ENCODE measurements at regions not wholly inside any gene's neighbourhood (a gene's known extent, or its start where the extent isn't known, plus 50 kb on each side); places are given as distances from the start of the nearest gene placed in this dataset.
"Not testable (repeated sequence)": the region's sequence is repeated elsewhere in the genome, so short reads cannot be mapped to it uniquely, and the experiment has no call there.

DNA sequence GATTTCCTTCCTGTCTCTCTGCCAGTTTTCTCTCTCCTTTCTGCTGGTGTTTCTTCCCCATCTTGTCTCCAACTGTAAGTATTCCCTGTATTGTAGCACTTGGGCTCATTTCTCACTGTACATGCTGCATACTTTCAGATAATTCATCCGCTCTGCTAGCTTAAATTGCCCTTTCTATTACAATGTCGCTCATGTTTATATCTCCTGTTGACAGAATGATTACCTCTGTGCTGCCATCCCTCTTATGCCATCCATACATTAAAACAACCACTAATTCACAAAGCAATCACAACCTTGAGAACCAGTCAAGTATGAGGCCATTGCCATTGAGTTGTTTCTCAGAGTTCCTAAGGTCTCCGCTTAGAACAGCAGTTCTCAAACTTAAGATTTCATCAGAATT is 107.5 kb upstream of the SOX2 start:
- TF ChIP-seq EZH2phosphoT487 (conservative IDR thresholded peaks at IDR 0.05; ENCODE audit: low read length) (no peak), CTCF (IDR thresholded peaks at IDR 0.05; ENCODE audit: insufficient read depth, low read length, poor library complexity, severe bottlenecking) (no peak)
- Histone ChIP-seq H3K9me2 (replicated peaks; ENCODE audit: insufficient read depth, low read length) (no peaks in the 10 kb centered on the region), H3K9ac (ENCODE audit: low read length) (no peak overlapping the region), H3K9me3 (ENCODE audit: insufficient read depth, low read length) (no peaks in the 10 kb centered on the region), H3K27me3 (ENCODE audit: low read length) (no peaks in the 10 kb centered on the region), H3K4me3 (ENCODE audit: insufficient read depth, low read length, poor library complexity, severe bottlenecking) (no peak overlapping the region), H3K79me2 (ENCODE audit: insufficient read depth, low read length) (no peaks in the 10 kb centered on the region), H3K27ac (ENCODE audit: low read depth, low read length) (no peak overlapping the region), H3F3A (ENCODE audit: insufficient read depth) (no peaks in the 10 kb centered on the region), H3K36me3 (ENCODE audit: low read length) (no peaks in the 10 kb centered on the region), H3K4me2 (ENCODE audit: low read depth, low read length, poor library complexity, severe bottlenecking) (no peak overlapping the region), H2AFZ (ENCODE audit: low read depth, low read length, severe bottlenecking) (no peak overlapping the region), H4K20me1 (ENCODE audit: low read depth, low read length) (no peaks in the 10 kb centered on the region)

DNA sequence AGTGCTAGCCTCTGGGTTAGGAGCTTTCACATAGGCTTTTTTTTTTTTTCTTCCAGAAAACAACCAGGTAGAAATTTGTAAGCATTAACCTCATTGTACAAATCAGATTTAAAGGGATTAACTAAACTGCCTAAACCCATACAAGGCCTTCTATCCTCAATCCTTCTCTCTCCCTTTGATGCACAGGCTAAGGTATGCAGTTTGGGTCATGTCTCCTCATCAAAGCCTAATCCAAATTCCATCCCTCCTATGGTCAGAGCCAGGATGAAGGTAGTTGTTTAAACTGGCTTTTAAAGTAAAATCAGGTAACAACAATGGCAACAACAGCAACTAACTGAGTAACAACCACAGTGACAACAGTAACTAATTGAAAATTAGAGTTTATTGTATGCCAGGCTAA is 115.6 kb upstream of the SOX2 start:
- Histone ChIP-seq H3K9me2 (replicated peaks; ENCODE audit: insufficient read depth, low read length) (no peaks in the 10 kb centered on the region), H3K9ac (ENCODE audit: low read length) (no peak overlapping the region), H3F3A (ENCODE audit: insufficient read depth) (no peaks in the 10 kb centered on the region), H3K4me3 (ENCODE audit: insufficient read depth, low read length, poor library complexity, severe bottlenecking) (no peak overlapping the region), H4K20me1 (ENCODE audit: low read depth, low read length) (no peaks in the 10 kb centered on the region), H3K4me2 (ENCODE audit: low read depth, low read length, poor library complexity, severe bottlenecking) (no peak overlapping the region), H2AFZ (ENCODE audit: low read depth, low read length, severe bottlenecking) (no peak overlapping the region), H3K79me2 (ENCODE audit: insufficient read depth, low read length) (no peaks in the 10 kb centered on the region), H3K36me3 (ENCODE audit: low read length) (no peaks in the 10 kb centered on the region), H3K27me3 (ENCODE audit: low read length) (no peaks in the 10 kb centered on the region), H3K9me3 (ENCODE audit: insufficient read depth, low read length) (no peaks in the 10 kb centered on the region), H3K27ac (ENCODE audit: low read depth, low read length) (no peak overlapping the region)
- no peak for TF ChIP-seq CTCF (IDR thresholded peaks at IDR 0.05; ENCODE audit: insufficient read depth, low read length, poor library complexity, severe bottlenecking)
- TF ChIP-seq EZH2phosphoT487 (conservative IDR thresholded peaks at IDR 0.05; ENCODE audit: low read length) = no peak

DNA sequence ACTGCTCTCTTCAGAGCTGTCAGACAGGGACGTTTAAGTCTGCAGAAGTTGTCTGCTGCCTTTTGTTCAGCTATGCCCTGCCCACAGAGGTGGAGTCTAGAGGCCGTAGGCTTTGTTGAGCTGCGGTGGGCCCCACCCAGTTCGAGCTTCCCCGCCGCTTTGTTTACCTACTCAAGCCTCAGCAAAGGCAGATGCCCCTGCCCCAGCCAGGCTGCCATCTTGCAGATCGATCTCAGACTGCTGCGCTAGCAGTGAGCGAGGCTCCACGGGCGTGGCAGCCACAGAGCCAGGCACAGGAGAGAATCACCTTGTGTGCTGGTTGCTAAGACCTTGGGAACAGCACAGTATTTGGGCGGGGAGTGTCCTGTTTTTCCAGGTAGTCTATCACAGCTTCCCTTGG is 120.8 kb upstream of the SOX2 start:
- not testable (repeated sequence) for H3K4me3 ChIP-seq (ENCODE audit: insufficient read depth, low read length, poor library complexity, severe bottlenecking)

GRCh38 chr3:181582619-181583018 is 129.1 kb upstream of the SOX2 start:
- no peaks in the 10 kb centered on the region for H3K36me3 ChIP-seq (ENCODE audit: low read length)
- H3K27ac ChIP-seq (ENCODE audit: low read depth, low read length) = no peak overlapping the region
- no peak overlapping the region for H3K4me2 ChIP-seq (ENCODE audit: low read depth, low read length, poor library complexity, severe bottlenecking)
- H3K9ac ChIP-seq (ENCODE audit: low read length) = no peak overlapping the region
- H3F3A ChIP-seq (ENCODE audit: insufficient read depth) = no peaks in the 10 kb centered on the region
- H3K79me2 ChIP-seq (ENCODE audit: insufficient read depth, low read length) = no peaks in the 10 kb centered on the region
- TF ChIP-seq EZH2phosphoT487 (conservative IDR thresholded peaks at IDR 0.05; ENCODE audit: low read length) (no peak), CTCF (IDR thresholded peaks at IDR 0.05; ENCODE audit: insufficient read depth, low read length, poor library complexity, severe bottlenecking) (no peak)
- H3K9me3 ChIP-seq (ENCODE audit: insufficient read depth, low read length) = no peaks in the 10 kb centered on the region
- H3K4me3 ChIP-seq (ENCODE audit: insufficient read depth, low read length, poor library complexity, severe bottlenecking) = no peak overlapping the region
- H3K27me3 ChIP-seq (ENCODE audit: low read length) = no peaks in the 10 kb centered on the region
- no peak overlapping the region for H2AFZ ChIP-seq (ENCODE audit: low read depth, low read length, severe bottlenecking)
- H4K20me1 ChIP-seq (ENCODE audit: low read depth, low read length) = no peaks in the 10 kb centered on the region
- H3K9me2 ChIP-seq (replicated peaks; ENCODE audit: insufficient read depth, low read length) = no peaks in the 10 kb centered on the region

More for the DNA sequence above, 120.8 kb upstream of the SOX2 start:
- H3K9me3 ChIP-seq (ENCODE audit: insufficient read depth, low read length); H3K27ac ChIP-seq (ENCODE audit: low read depth, low read length); H3K36me3 ChIP-seq (ENCODE audit: low read length); H3K79me2 ChIP-seq (ENCODE audit: insufficient read depth, low read length); H2AFZ ChIP-seq (ENCODE audit: low read depth, low read length, severe bottlenecking); H3K4me2 ChIP-seq (ENCODE audit: low read depth, low read length, poor library complexity, severe bottlenecking); H3K27me3 ChIP-seq (ENCODE audit: low read length); H3K9me2 ChIP-seq (replicated peaks; ENCODE audit: insufficient read depth, low read length); H4K20me1 ChIP-seq (ENCODE audit: low read depth, low read length); H3F3A ChIP-seq (ENCODE audit: insufficient read depth); H3K9ac ChIP-seq (ENCODE audit: low read length): not testable (repeated sequence)

All from SU-DHL-6 (cell line).